B cell (primary cell): ENCODE measurements at regions not wholly inside any gene's neighbourhood (a gene's known extent, or its start where the extent isn't known, plus 50 kb on each side); places are given as distances from the start of the nearest gene placed in this dataset.

Experiments used
- ATAC-seq: fragments of 200-7000 bp; cut with Tn5 transposase; one replicate; pipeline ENCODE4 v1.10.0; 2021; ENCODE audit warnings: low read depth, mild to moderate bottlenecking, moderate number of reproducible peaks, moderate library complexity
- CTCF ChIA-PET: fragments of 350-600 bp; sonication (Branson Sonifier 250); formaldehyde crosslinking; loops from one replicate; lab custom pipeline; 2021; ENCODE audit warnings: antibody characterized with exemption, inconsistent platforms; lab: Charles Lee
- POLR2A ChIA-PET: fragments of 350-600 bp; sonication (Branson Sonifier 250); formaldehyde crosslinking; loops from one replicate; lab custom pipeline; 2021; ENCODE audit warnings: antibody characterized with exemption; lab: Charles Lee
- DNase-seq: peaks from one replicate; pipeline ENCODE4 v3.0.0; 2013
- H2AFZ ChIP-seq: 2 replicates; pipeline ENCODE4 v1.6.1; 2012; ENCODE audit warnings: mild to moderate bottlenecking, low read depth, low read length; ENCODE audit not compliant: insufficient read depth, poor library complexity, severe bottlenecking
- H3K27ac ChIP-seq, 2 donors: 1 replicate in 1 of 2; 2 replicates in 1 of 2; pipeline ENCODE4 v1.5.1; 2012 to 2013; ENCODE audit warnings: low read length in 2 of 2, mild to moderate bottlenecking in 2 of 2, moderate library complexity in 1 of 2
- H3K27me3 ChIP-seq, 4 experiments: fragments of 200-600 bp in 1 of 4; sonication (generic) in 1 of 4; replicated peaks in 1 of 4; 1 replicate in 2 of 4; 2 replicates in 2 of 4; pipeline versions ENCODE4 v1.6.1 to v1.7.0; 2013 to 2016; ENCODE audit warnings: low read length in 3 of 4, mild to moderate bottlenecking in 2 of 4, mixed read lengths in 1 of 4, moderate library complexity in 1 of 4; ENCODE audit not compliant: insufficient read depth in 4 of 4, control insufficient read depth in 3 of 4; ENCODE audit errors: control extremely low read depth in 1 of 4
- H3K36me3 ChIP-seq, 2 experiments: replicated peaks in 1 of 2; 1 replicate in 1 of 2; 2 replicates in 1 of 2; pipeline versions ENCODE4 v1.6.1 to v1.7.1; 2013; ENCODE audit warnings: low read length in 1 of 2; ENCODE audit not compliant: insufficient read depth in 2 of 2, control insufficient read depth in 1 of 2; ENCODE audit errors: control extremely low read depth in 1 of 2, extremely low read depth in 1 of 2
- H3K4me1 ChIP-seq, 2 donors: fragments of 200-600 bp in 1 of 2; sonication (generic) in 1 of 2; 1 replicate in 1 of 2; 2 replicates in 1 of 2; pipeline versions ENCODE4 v1.5.1 to v1.6.1; 2013 to 2017; ENCODE audit warnings: low read length in 2 of 2; ENCODE audit not compliant: control insufficient read depth in 2 of 2, insufficient read depth in 2 of 2
- H3K4me2 ChIP-seq: replicated peaks from 2 replicates; pipeline ENCODE3; 2012; ENCODE audit warnings: mild to moderate bottlenecking, low read depth, low read length; ENCODE audit not compliant: poor library complexity, severe bottlenecking
- H3K4me3 ChIP-seq, 5 experiments: fragments of 200-600 bp in 1 of 5; sonication (generic) in 1 of 5; 1 replicate in 3 of 5; 2 replicates in 2 of 5; pipeline versions ENCODE4 v1.5.1 to v1.7.0; 2011 to 2016; ENCODE audit warnings: low read length in 4 of 5, mild to moderate bottlenecking in 4 of 5, low read depth in 2 of 5, control low read depth in 1 of 5, moderate library complexity in 1 of 5; ENCODE audit not compliant: insufficient read depth in 1 of 5; ENCODE audit errors: control extremely low read depth in 1 of 5, extremely low read depth in 1 of 5
- H3K79me2 ChIP-seq: fragments of 200-600 bp; sonication (generic); one replicate; pipeline ENCODE4 v1.6.0; 2016; ENCODE audit warnings: low read length; ENCODE audit not compliant: control insufficient read depth, insufficient read depth
- H3K9ac ChIP-seq: fragments of 200-600 bp; sonication (generic); 2 replicates; pipeline ENCODE4 v1.6.1; 2017; ENCODE audit warnings: mild to moderate bottlenecking, low read length, moderate library complexity
- H3K9me3 ChIP-seq, 3 donors: one replicate each; pipeline versions ENCODE4 v1.6.1 to v1.7.1; 2013; ENCODE audit warnings: low read length in 2 of 3; ENCODE audit not compliant: control insufficient read depth in 2 of 3, insufficient read depth in 1 of 3; ENCODE audit errors: control extremely low read depth in 1 of 3
- H4K20me1 ChIP-seq: 2 replicates; pipeline ENCODE4 v1.6.0; 2012; ENCODE audit warnings: mild to moderate bottlenecking, low read length; ENCODE audit not compliant: insufficient read depth, control insufficient read depth, poor library complexity, severe bottlenecking
- H3K27ac Mint-ChIP-seq: one replicate; pipeline ENCODE4 v1.8.0; 2021; ENCODE audit warnings: mixed read lengths
- H3K27me3 Mint-ChIP-seq: one replicate; pipeline ENCODE4 v1.8.0; 2021; ENCODE audit warnings: mixed read lengths
- H3K4me1 Mint-ChIP-seq: one replicate; pipeline ENCODE4 v1.8.0; 2021; ENCODE audit warnings: mixed read lengths
- H3K4me3 Mint-ChIP-seq: one replicate; pipeline ENCODE4 v1.8.0; 2021; ENCODE audit warnings: mixed read lengths
- H3K9me3 Mint-ChIP-seq: one replicate; pipeline ENCODE4 v1.8.0; 2022; ENCODE audit warnings: mixed read lengths; ENCODE audit not compliant: insufficient read depth
- CTCF ChIP-seq: fragments of 200-600 bp; IDR thresholded peaks from one replicate; pipeline ENCODE4 v1.8.0; 2022; ENCODE audit warnings: antibody characterized with exemption, mild to moderate bottlenecking
- EZH2 ChIP-seq: IDR thresholded peaks from 2 replicates; pipeline ENCODE4 v1.6.1; 2012; ENCODE audit warnings: borderline replicate concordance, low read depth, mild to moderate bottlenecking, moderate library complexity, low read length; ENCODE audit not compliant: insufficient read depth, poor library complexity, severe bottlenecking
- WGBS: methylation state at CpG from one replicate; pipeline ENCODE4 v1.1.5; 2013; ENCODE audit warnings: missing lambda C conversion rate; ENCODE audit not compliant: insufficient coverage; 5-methylcytosine and 5-hydroxymethylcytosine counted together
- intact Hi-C: fragments of 100-400 bp; cut with micrococcal nuclease; formaldehyde crosslinking; loops from one replicate; pipeline ENCODE4 v1.10.0; 2022

- H3K4me3 Mint-ChIP-seq, result no peak overlapping the region
- no peak for DNase-seq
- H3K9me3 ChIP-seq, result no peaks in the 10 kb centered on the region
- ChIA-PET CTCF (no interaction called here), POLR2A (no interaction called here)
- peaks cover 0 to 3% (median 0%) of the 10 kb centered on the region in 4 experiments for H3K27me3 ChIP-seq
- H3K9ac ChIP-seq, result no peak overlapping the region
- 97% methylated on average over 5 of the region's 7 CpGs for WGBS
- H3K27ac ChIP-seq, result no peak overlapping the region
- no peaks in the 10 kb centered on the region for H4K20me1 ChIP-seq
- H3K79me2 ChIP-seq, result no peaks in the 10 kb centered on the region
- no peaks in the 10 kb centered on the region for H3K9me3 Mint-ChIP-seq
- H3K27ac Mint-ChIP-seq, result no peak overlapping the region
- TF ChIP-seq CTCF (no peak), EZH2 (no peak)
- H3K4me3 ChIP-seq, result no peak overlapping the region
- H3K4me2 ChIP-seq, result no peak overlapping the region
- H3K4me1 ChIP-seq, result no peaks in the 10 kb centered on the region
- intact Hi-C loops, result no loop called here
- no peak overlapping the region for H2AFZ ChIP-seq
- peaks cover 21% of the 10 kb centered on the region for H3K27me3 Mint-ChIP-seq
- H3K4me1 Mint-ChIP-seq, result no peaks in the 10 kb centered on the region
- ATAC-seq, result no peak
- H3K36me3 ChIP-seq, result no peaks in the 10 kb centered on the region
Observed at GRCh38 chr14:97013878-97014277, 216.7 kb downstream of the VRK1 start.

GRCh38 chr14:97021001-97021400 is 223.8 kb downstream of the VRK1 start:
- H3K36me3 ChIP-seq, result no peaks in the 10 kb centered on the region
- Mint-ChIP-seq H3K4me3 (no peak overlapping the region), H3K27ac (no peak overlapping the region), H3K4me1 (peaks cover 17% of the 10 kb centered on the region), H3K27me3 (peaks cover 38% of the 10 kb centered on the region), H3K9me3 (no peaks in the 10 kb centered on the region)
- DNase-seq (no peak), ATAC-seq (no peak)
- H3K4me1 ChIP-seq, result peaks cover 14 to 17% of the 10 kb centered on the region in 2 donors
- WGBS, result 0% methylated on average over 1 of the region's 4 CpGs
- peaks cover 0 to 26% (median 10%) of the 10 kb centered on the region in 4 experiments for H3K27me3 ChIP-seq
- ChIA-PET POLR2A (no interaction called here), CTCF (no interaction called here)
- no peaks in the 10 kb centered on the region for H3K79me2 ChIP-seq
- no peaks in the 10 kb centered on the region for H4K20me1 ChIP-seq
- H3K9ac ChIP-seq, result no peak overlapping the region
- no peak overlapping the region for H2AFZ ChIP-seq
- intact Hi-C loops, result no loop called here
- H3K27ac ChIP-seq, result no peak overlapping the region
- TF ChIP-seq CTCF (no peak), EZH2 (no peak)
- no peak overlapping the region for H3K4me2 ChIP-seq
- peaks cover 0 to 9% (median 0%) of the 10 kb centered on the region in 3 donors for H3K9me3 ChIP-seq
- H3K4me3 ChIP-seq, result no peak overlapping the region
